DND-41 (cell line): ENCODE measurements at regions not wholly inside any gene's neighbourhood (a gene's known extent, or its start where the extent isn't known, plus 50 kb on each side); places are given as distances from the start of the nearest gene placed in this dataset.

ENCODE experiments used
- EZH2 ChIP-seq: IDR thresholded peaks from 3 replicates; pipeline ENCODE4 v1.6.1; 2012; ENCODE audit warnings: borderline replicate concordance, low read depth, mild to moderate bottlenecking, moderate library complexity, low read length, inconsistent platforms; ENCODE audit not compliant: severe bottlenecking
- TF ChIP-seq, protein P1 (sequence below): IDR thresholded peaks from 2 replicates; pipeline ENCODE4 v1.5.1; 2012; ENCODE audit warnings: borderline replicate concordance, low read length, moderate library complexity, mild to moderate bottlenecking; ENCODE audit not compliant: poor library complexity, severe bottlenecking; ENCODE audit errors: extremely low read depth

GRCh38 chr7:26458466-26459145 lies 166.9 kb downstream of the SNX10 start:
- TF ChIP-seq, protein P1, sequence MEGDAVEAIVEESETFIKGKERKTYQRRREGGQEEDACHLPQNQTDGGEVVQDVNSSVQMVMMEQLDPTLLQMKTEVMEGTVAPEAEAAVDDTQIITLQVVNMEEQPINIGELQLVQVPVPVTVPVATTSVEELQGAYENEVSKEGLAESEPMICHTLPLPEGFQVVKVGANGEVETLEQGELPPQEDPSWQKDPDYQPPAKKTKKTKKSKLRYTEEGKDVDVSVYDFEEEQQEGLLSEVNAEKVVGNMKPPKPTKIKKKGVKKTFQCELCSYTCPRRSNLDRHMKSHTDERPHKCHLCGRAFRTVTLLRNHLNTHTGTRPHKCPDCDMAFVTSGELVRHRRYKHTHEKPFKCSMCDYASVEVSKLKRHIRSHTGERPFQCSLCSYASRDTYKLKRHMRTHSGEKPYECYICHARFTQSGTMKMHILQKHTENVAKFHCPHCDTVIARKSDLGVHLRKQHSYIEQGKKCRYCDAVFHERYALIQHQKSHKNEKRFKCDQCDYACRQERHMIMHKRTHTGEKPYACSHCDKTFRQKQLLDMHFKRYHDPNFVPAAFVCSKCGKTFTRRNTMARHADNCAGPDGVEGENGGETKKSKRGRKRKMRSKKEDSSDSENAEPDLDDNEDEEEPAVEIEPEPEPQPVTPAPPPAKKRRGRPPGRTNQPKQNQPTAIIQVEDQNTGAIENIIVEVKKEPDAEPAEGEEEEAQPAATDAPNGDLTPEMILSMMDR: no peak
- TF ChIP-seq EZH2: no peak
